H1 (cell line): ENCODE measurements at regions not wholly inside any gene's neighbourhood (a gene's known extent, or its start where the extent isn't known, plus 50 kb on each side); places are given as distances from the start of the nearest gene placed in this dataset.

Experiments used
- CTCF ChIA-PET: fragments of 300-600 bp; sonication (Branson Sonifier 250); formaldehyde crosslinking; loops from one replicate; lab custom pipeline; 2021; ENCODE audit not compliant: partially characterized antibody; lab: Charles Lee
- POLR2A ChIA-PET: fragments of 300-600 bp; sonication (Branson Sonifier 250); formaldehyde crosslinking; loops from one replicate; lab custom pipeline; 2021; ENCODE audit warnings: inconsistent platforms; ENCODE audit not compliant: partially characterized antibody; lab: Charles Lee
- DNase-seq, 2 experiments: peaks; one replicate each; pipeline versions ENCODE4 v3.0.0 to v3.0.0-alpha.2; 2010 to 2022; ENCODE audit warnings: low spot score in 2 of 2, low read depth in 1 of 2, mixed read lengths in 1 of 2
- FAIRE-seq: peaks from 2 replicates; lab custom pipeline; 2011; peaks lifted over from hg19 to GRCh38; lab: Jason Lieb, UNC
- H2AFZ ChIP-seq: 2 replicates; pipeline ENCODE4 v1.8.1; 2012; ENCODE audit warnings: low read length, inconsistent platforms
- H2AK5ac ChIP-seq: 2 replicates; pipeline ENCODE4 v1.6.1; 2013; ENCODE audit warnings: low read depth, low read length
- H2BK120ac ChIP-seq: replicated peaks from 2 replicates; pipeline ENCODE3; 2013; ENCODE audit warnings: low read depth, low read length, inconsistent platforms
- H2BK12ac ChIP-seq: 2 replicates; pipeline ENCODE4 v1.6.1; 2013; ENCODE audit warnings: low read depth, low read length
- H2BK15ac ChIP-seq: 2 replicates; pipeline ENCODE4 v1.6.1; 2013; ENCODE audit warnings: low read length
- H2BK20ac ChIP-seq: 2 replicates; pipeline ENCODE4 v1.6.1; 2013; ENCODE audit warnings: low read length
- H2BK5ac ChIP-seq: 2 replicates; pipeline ENCODE4 v1.6.1; 2013; ENCODE audit warnings: low read depth, low read length
- H3K14ac ChIP-seq: 2 replicates; pipeline ENCODE4 v1.6.1; 2013; ENCODE audit warnings: inconsistent platforms; ENCODE audit not compliant: insufficient read length
- H3K18ac ChIP-seq: 2 replicates; pipeline ENCODE4 v1.6.1; 2013; ENCODE audit warnings: low read length; ENCODE audit errors: extremely low read depth
- H3K23ac ChIP-seq: 2 replicates; pipeline ENCODE4 v1.6.1; 2013; ENCODE audit warnings: inconsistent platforms; ENCODE audit not compliant: insufficient read length
- H3K23me2 ChIP-seq: 2 replicates; pipeline ENCODE4 v1.6.1; 2013; ENCODE audit warnings: low read depth, low read length
- H3K27ac ChIP-seq: 2 replicates; pipeline ENCODE4 v1.6.1; 2011; ENCODE audit warnings: low read depth, low read length, inconsistent platforms
- H3K27me3 ChIP-seq, 4 experiments: replicated peaks in 1 of 4; 1 replicate in 1 of 4; 2 replicates in 3 of 4; pipeline versions ENCODE4 v1.6.1 to v1.8.1; 2011 to 2013; ENCODE audit warnings: low read length in 3 of 4, mild to moderate bottlenecking in 3 of 4, inconsistent platforms in 2 of 4, mixed read lengths in 2 of 4, moderate library complexity in 1 of 4; ENCODE audit not compliant: control insufficient read depth in 3 of 4, insufficient read depth in 3 of 4; ENCODE audit errors: extremely low read depth in 1 of 4
- H3K36me3 ChIP-seq, 4 experiments: 2 replicates each; pipeline versions ENCODE4 v1.6.1 to v1.8.1; 2011 to 2013; ENCODE audit warnings: mild to moderate bottlenecking in 4 of 4, low read length in 3 of 4, moderate library complexity in 2 of 4, control low read depth in 1 of 4, inconsistent platforms in 1 of 4; ENCODE audit not compliant: insufficient read depth in 4 of 4, control insufficient read depth in 2 of 4
- H3K4ac ChIP-seq: replicated peaks from 2 replicates; pipeline ENCODE3; 2013; ENCODE audit warnings: low read length, low read depth, mixed read lengths, inconsistent platforms; ENCODE audit not compliant: insufficient read length
- H3K4me1 ChIP-seq, 4 experiments: replicated peaks in 1 of 4; 1 replicate in 1 of 4; 2 replicates in 3 of 4; pipeline versions ENCODE4 v1.6.1 to v1.8.1; 2011 to 2013; ENCODE audit warnings: low read length in 3 of 4, inconsistent platforms in 2 of 4, mixed read lengths in 1 of 4; ENCODE audit not compliant: insufficient read depth in 4 of 4, control insufficient read depth in 3 of 4
- H3K4me2 ChIP-seq, 2 experiments: 2 replicates each; pipeline versions ENCODE4 v1.6.1 to v1.8.1; 2011 to 2013; ENCODE audit warnings: low read depth in 2 of 2, low read length in 2 of 2, control low read depth in 1 of 2, inconsistent platforms in 1 of 2, mild to moderate bottlenecking in 1 of 2; ENCODE audit not compliant: insufficient read depth in 1 of 2
- H3K4me3 ChIP-seq, 4 experiments: fragments of 200-600, 300-600 bp in 1 of 4; sonication (generic), shearing (Covaris generic), sonication (Bioruptor Twin) in 1 of 4; 2 replicates each; pipeline versions ENCODE4 v1.5.1 to v1.8.1; 2011 to 2016; ENCODE audit warnings: low read length in 4 of 4, low read depth in 3 of 4, control low read depth in 2 of 4, inconsistent platforms in 2 of 4, mild to moderate bottlenecking in 2 of 4, mixed read lengths in 1 of 4, moderate library complexity in 1 of 4; ENCODE audit not compliant: insufficient read depth in 2 of 4; ENCODE audit errors: extremely low read depth in 1 of 4
- H3K56ac ChIP-seq: replicated peaks from 2 replicates; pipeline ENCODE3; 2013; ENCODE audit warnings: low read depth, mild to moderate bottlenecking, mixed read lengths, low read length, inconsistent platforms; ENCODE audit not compliant: insufficient read length
- H3K79me1 ChIP-seq: 2 replicates; pipeline ENCODE4 v1.6.1; 2013; ENCODE audit warnings: low read depth, low read length, control low read depth
- H3K79me2 ChIP-seq, 2 experiments: 2 replicates each; pipeline versions ENCODE4 v1.6.1 to v1.8.1; 2012 to 2013; ENCODE audit warnings: low read length in 2 of 2, mild to moderate bottlenecking in 2 of 2, inconsistent platforms in 1 of 2; ENCODE audit not compliant: insufficient read depth in 2 of 2, control insufficient read depth in 1 of 2
- H3K9ac ChIP-seq, 4 experiments: replicated peaks in 1 of 4; 1 replicate in 1 of 4; 2 replicates in 3 of 4; pipeline versions ENCODE4 v1.6.1 to v1.8.1; 2011 to 2013; ENCODE audit warnings: low read depth in 3 of 4, low read length in 3 of 4, control low read depth in 2 of 4, mild to moderate bottlenecking in 2 of 4, moderate library complexity in 2 of 4, inconsistent platforms in 1 of 4; ENCODE audit errors: extremely low read depth in 1 of 4
- H3K9me3 ChIP-seq, 2 experiments: 2 replicates each; pipeline versions ENCODE4 v1.6.1 to v1.8.1; 2012 to 2013; ENCODE audit warnings: mild to moderate bottlenecking in 2 of 2, moderate library complexity in 2 of 2, control low read depth in 1 of 2, inconsistent platforms in 1 of 2, low read depth in 1 of 2, low read length in 1 of 2, mixed read lengths in 1 of 2; ENCODE audit not compliant: insufficient read depth in 2 of 2
- H4K20me1 ChIP-seq, 2 experiments: replicated peaks in 1 of 2; 2 replicates each; pipeline versions ENCODE3 to v1.8.1; 2011 to 2013; ENCODE audit warnings: inconsistent platforms in 2 of 2, low read length in 2 of 2, mild to moderate bottlenecking in 1 of 2; ENCODE audit not compliant: insufficient read depth in 2 of 2, control insufficient read depth in 1 of 2
- H4K5ac ChIP-seq: 2 replicates; pipeline ENCODE4 v1.6.1; 2013; ENCODE audit warnings: low read length, low read depth, mixed read lengths, inconsistent platforms; ENCODE audit not compliant: insufficient read length
- H4K8ac ChIP-seq: 2 replicates; pipeline ENCODE4 v1.8.0; 2013; ENCODE audit warnings: mild to moderate bottlenecking, moderate library complexity, low read length, inconsistent platforms; ENCODE audit not compliant: insufficient read depth; ENCODE audit errors: extremely low read depth
- H4K91ac ChIP-seq: replicated peaks from 2 replicates; pipeline ENCODE3; 2013; ENCODE audit warnings: low read length, mixed read lengths, inconsistent platforms; ENCODE audit not compliant: insufficient read length
- CEBPB ChIP-seq: IDR thresholded peaks from 2 replicates; pipeline ENCODE4 v1.6.1; 2012; ENCODE audit warnings: low read depth, low read length
- CHD1 ChIP-seq: IDR thresholded peaks from 2 replicates; pipeline ENCODE4 v1.6.1; 2012; ENCODE audit warnings: low read depth, low read length, improper control_type of control experiment
- WGBS, 2 experiments: shearing (Covaris generic) in 1 of 2; methylation state at CpG; one replicate each; pipeline versions ENCODE4 v1.1.6 to v1.1.7; 2013 to 2015; ENCODE audit warnings: low lambda C conversion rate in 2 of 2, mixed read lengths in 2 of 2, inconsistent platforms in 1 of 2, low coverage in 1 of 2, missing lambda C conversion rate in 1 of 2; ENCODE audit not compliant: insufficient replicate concordance in 2 of 2, insufficient coverage in 1 of 2, insufficient read length in 1 of 2; ENCODE audit errors: extremely low coverage in 1 of 2, missing lambda C conversion rate in 1 of 2; 5-methylcytosine and 5-hydroxymethylcytosine counted together

GRCh38 chr1:73066866-73067265, 784.5 kb upstream of the NEGR1 start:
- Histone ChIP-seq H3K4me2 (no peak overlapping the region), H3K79me2 (no peaks in the 10 kb centered on the region), H3K36me3 (peaks cover 0 to 3% (median 0%) of the 10 kb centered on the region in 4 experiments; a peak in 2 of 8 replicates), H3K4ac (no peak overlapping the region), H4K20me1 (no peaks in the 10 kb centered on the region), H2BK12ac (no peak overlapping the region), H3K9me3 (peaks cover 5 to 6% of the 10 kb centered on the region in 2 experiments), H2AFZ (peak overlapping the region; percentile 26; the same call in 1 of the 2 replicates), H3K9ac (no peak overlapping the region), H3K56ac (no peak overlapping the region), H3K27ac (no peak overlapping the region), H3K18ac (no peak overlapping the region), H2BK5ac (no peak overlapping the region), H3K14ac (no peak overlapping the region), H3K4me3 (no peak overlapping the region), H3K79me1 (no peaks in the 10 kb centered on the region), H3K4me1 (peaks cover 0 to 5% (median 3%) of the 10 kb centered on the region in 4 experiments; a peak in 3 of 7 replicates), H2BK20ac (peak overlapping the region; percentile 24; the same call in 1 of the 2 replicates), H4K91ac (no peak overlapping the region), H4K5ac (peak overlapping the region; percentile 29), H3K23ac (no peak overlapping the region), H2BK15ac (no peak overlapping the region), H4K8ac (no peak overlapping the region), H2BK120ac (no peak overlapping the region), H2AK5ac (no peak overlapping the region), H3K27me3 (no peaks in the 10 kb centered on the region), H3K23me2 (no peaks in the 10 kb centered on the region)
- DNase-seq (no peak), FAIRE-seq (no peak)
- ChIA-PET POLR2A (interaction anchor here (0.9 kb wide), 1 partner anchor 203 kb away, joined by 3 read pairs; no protein-coding TSS in a partner anchor), CTCF (interaction anchor here (0.6 kb wide), 1 partner anchor 932 kb away, joined by 4 read pairs; no protein-coding TSS in a partner anchor)
- TF ChIP-seq CEBPB (no peak), CHD1 (no peak)
- 60% methylated on average over 3 of the region's 3 CpGs; no CpG with 5 or more reads in 1 of the 2 experiments for WGBS, 2 experiments
